NB4 (cell line): ENCODE measurements at regions not wholly inside any gene's neighbourhood (a gene's known extent, or its start where the extent isn't known, plus 50 kb on each side); places are given as distances from the start of the nearest gene placed in this dataset.

Experiments
- DNase-seq: peaks from one replicate; pipeline ENCODE4 v3.0.0; 2010; ENCODE audit warnings: low read depth
- H3K4me3 ChIP-seq: one replicate; pipeline ENCODE4 v1.5.1; 2011; ENCODE audit warnings: mild to moderate bottlenecking, low read depth, low read length, moderate library complexity
- MYC ChIP-seq: IDR thresholded peaks from 2 replicates; pipeline ENCODE4 v1.6.1; 2011; ENCODE audit warnings: low read depth, low read length
- POLR2A ChIP-seq: IDR thresholded peaks from 2 replicates; pipeline ENCODE4 v1.6.1; 2011; ENCODE audit warnings: mild to moderate bottlenecking; ENCODE audit not compliant: insufficient read length; ENCODE audit errors: extremely low read depth
- TF ChIP-seq, protein P1 (sequence below): IDR thresholded peaks from 2 replicates; pipeline ENCODE4 v1.6.1; 2011; ENCODE audit warnings: low read depth, low read length
- TF ChIP-seq, protein P2 (sequence below): IDR thresholded peaks from one replicate; pipeline ENCODE4 v1.5.1; 2012; ENCODE audit warnings: low read depth, low read length

DNA sequence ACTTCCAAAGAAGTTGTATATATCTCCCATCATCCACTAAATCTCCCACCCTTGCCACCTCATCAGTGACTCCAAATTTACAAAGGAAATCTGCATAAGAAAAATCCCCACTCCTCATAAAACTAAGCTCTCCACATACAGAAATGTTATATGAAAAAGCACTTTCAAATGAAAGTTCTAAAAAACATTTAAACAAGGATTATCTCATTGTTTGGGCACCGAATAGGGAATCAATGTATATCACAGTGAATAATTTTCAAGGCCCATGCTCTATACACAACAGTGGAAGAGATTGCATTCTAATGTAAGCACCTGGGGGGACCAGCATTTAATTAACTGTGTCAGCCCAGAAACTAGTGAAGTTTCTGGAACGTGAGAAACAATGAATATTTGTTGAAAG is 70.1 kb downstream of the OSR1 start:
- no peak for DNase-seq
- TF ChIP-seq, protein P1, sequence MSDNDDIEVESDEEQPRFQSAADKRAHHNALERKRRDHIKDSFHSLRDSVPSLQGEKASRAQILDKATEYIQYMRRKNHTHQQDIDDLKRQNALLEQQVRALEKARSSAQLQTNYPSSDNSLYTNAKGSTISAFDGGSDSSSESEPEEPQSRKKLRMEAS: no peak
- TF ChIP-seq POLR2A (no peak), MYC (no peak)
- TF ChIP-seq, protein P2, sequence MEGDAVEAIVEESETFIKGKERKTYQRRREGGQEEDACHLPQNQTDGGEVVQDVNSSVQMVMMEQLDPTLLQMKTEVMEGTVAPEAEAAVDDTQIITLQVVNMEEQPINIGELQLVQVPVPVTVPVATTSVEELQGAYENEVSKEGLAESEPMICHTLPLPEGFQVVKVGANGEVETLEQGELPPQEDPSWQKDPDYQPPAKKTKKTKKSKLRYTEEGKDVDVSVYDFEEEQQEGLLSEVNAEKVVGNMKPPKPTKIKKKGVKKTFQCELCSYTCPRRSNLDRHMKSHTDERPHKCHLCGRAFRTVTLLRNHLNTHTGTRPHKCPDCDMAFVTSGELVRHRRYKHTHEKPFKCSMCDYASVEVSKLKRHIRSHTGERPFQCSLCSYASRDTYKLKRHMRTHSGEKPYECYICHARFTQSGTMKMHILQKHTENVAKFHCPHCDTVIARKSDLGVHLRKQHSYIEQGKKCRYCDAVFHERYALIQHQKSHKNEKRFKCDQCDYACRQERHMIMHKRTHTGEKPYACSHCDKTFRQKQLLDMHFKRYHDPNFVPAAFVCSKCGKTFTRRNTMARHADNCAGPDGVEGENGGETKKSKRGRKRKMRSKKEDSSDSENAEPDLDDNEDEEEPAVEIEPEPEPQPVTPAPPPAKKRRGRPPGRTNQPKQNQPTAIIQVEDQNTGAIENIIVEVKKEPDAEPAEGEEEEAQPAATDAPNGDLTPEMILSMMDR: no peak
- H3K4me3 ChIP-seq: no peak overlapping the region

DNA sequence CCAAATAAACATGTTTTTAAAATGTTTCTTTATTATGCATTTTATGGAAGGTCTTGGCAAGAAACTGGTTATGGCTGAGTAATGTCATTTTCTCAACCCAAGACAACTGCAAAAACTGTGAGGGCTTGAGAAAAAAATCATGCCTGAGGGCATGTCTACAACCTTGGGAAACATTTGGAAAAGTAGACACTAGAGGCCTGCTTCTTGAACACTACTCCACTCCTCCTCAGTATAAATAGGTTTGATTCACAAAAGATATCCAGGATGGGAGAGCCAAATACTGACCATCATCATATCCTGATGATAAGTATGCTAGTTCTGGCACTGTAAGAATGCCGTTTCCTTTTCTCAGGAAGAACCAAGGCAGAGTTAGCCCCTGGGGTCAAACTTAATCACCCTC is 71.1 kb downstream of the OSR1 start:
- TF ChIP-seq, protein P2: no peak
- TF ChIP-seq, protein P1: no peak
- TF ChIP-seq MYC: no peak
- TF ChIP-seq POLR2A: no peak
- H3K4me3 ChIP-seq: no peak overlapping the region
- DNase-seq: no peak

DNA sequence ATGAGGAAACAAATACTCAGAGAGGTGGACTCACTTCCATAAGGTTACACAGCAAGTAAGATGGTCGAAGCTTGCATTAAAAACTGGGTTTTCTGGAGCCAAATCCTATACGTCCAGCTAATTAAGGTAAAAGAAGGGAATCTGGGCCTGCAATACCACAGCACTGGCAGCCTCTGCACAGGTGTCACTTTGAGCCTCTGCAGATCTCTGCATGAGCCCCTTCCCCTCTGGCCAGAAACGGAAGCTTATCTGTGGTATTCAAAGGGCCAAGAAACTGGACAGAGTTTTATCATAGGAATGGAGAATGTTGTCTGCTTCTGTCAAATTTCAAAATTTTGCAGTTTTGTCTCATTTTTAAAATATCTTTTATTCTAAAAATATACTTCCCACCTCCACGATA is 76.1 kb downstream of the OSR1 start:
- TF ChIP-seq MYC: no peak
- TF ChIP-seq, protein P1: no peak
- TF ChIP-seq POLR2A: no peak
- TF ChIP-seq, protein P2: no peak
- DNase-seq: no peak
- H3K4me3 ChIP-seq: no peak overlapping the region

DNA sequence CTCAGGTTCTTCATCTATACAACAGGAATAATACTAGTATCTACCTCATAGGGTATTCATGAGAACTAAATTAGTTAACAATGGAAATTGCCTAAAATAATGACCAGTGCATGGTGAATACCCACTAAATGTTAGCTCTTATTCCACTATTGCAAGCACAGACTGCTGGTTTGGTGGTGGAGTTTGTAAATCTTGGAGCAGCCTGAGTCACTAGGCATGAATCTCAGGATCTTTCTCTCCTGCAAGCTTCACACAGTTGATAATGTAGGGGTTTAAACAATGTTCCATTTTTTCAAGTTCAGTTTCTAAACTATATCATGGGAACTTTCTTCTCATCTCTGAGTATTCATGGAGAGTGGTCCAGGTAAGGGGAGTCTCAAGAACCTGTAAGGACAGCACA is 84.0 kb downstream of the OSR1 start:
- H3K4me3 ChIP-seq: no peak overlapping the region
- DNase-seq: no peak
- TF ChIP-seq POLR2A (no peak), MYC (no peak)
- TF ChIP-seq, protein P2: no peak
- TF ChIP-seq, protein P1: no peak

DNA sequence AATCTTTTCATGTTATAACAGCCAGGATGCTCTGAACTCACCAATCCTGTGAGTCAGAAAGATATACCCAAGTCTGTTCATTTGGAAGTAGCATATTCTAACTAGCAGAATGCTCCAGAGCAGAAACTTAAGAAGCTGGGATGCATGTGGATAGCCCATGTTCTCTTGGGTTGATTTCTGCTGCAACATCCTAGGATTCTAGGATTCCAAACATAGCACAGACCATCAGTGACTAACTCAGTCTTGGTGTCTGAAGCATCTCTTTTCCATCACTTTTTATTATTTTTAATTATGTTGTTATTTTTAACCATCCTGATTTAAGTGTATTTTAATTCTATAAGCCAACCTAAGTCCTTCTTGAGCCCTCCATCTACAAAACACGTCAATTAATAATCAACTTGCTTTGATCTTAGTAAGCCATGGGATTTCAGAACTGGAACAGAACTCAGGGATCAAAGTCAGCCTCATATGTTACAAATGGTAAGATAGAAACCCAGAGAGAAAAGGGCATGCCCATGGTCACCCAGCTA is 85.4 kb downstream of the OSR1 start:
- TF ChIP-seq, protein P2: no peak
- TF ChIP-seq MYC: no peak
- TF ChIP-seq POLR2A: no peak
- TF ChIP-seq, protein P1: no peak
- no peak overlapping the region for H3K4me3 ChIP-seq
- no peak for DNase-seq

DNA sequence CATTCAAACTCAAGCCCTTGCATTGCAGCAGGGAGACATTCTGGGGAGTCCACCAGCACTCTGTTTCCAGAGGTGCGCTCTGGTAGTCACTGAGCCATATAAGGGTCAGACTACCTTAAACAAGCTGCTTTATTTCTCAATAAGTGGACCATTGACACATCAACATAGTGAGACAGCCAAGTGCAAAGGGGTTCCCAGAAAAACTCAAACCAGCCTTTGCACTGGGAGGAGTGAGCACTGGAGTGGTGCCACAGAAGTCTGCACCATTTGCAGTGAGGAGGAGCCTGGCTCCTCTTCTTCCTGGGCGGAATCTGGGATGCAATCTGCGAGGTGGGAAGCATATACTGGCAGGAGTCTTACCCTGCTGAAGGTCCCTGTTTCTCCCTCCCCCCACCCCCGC is 86.4 kb downstream of the OSR1 start:
- TF ChIP-seq POLR2A (no peak), MYC (no peak)
- TF ChIP-seq, protein P1: no peak
- TF ChIP-seq, protein P2: no peak
- DNase-seq: no peak
- H3K4me3 ChIP-seq: no peak overlapping the region
